ENCODE measurements at regions not wholly inside any gene's neighbourhood (a gene's known extent, or its start where the extent isn't known, plus 50 kb on each side); places are given as distances from the start of the nearest gene placed in this dataset.

DNA sequence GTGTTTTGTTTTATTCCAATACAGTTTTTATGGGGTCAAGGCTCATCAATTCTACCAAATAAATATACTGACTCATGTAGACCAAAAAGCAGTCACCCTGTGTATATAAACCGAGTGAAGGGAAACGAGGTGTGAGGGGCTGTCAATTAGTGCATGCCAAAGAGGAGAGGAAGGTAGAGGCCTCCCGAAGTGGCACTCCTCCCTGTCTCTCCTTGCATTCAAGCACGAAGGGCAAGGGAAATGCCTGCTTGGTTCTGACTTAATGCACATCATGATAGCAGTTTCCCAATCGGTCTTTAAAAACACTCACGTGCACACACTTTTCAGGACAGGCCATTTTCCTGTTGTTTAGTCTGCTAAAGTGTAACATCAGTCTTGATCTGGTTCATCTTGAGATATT, 125.6 kb upstream of the SLCO6A1 start:
- no peaks in the 10 kb centered on the region for H3K9me3 ChIP-seq (ENCODE audit: control insufficient read depth, insufficient read depth, low read length)
- ATAC-seq (ENCODE audit: low read depth) (no peak), DNase-seq (no peak)
- no peak overlapping the region for H3K27ac ChIP-seq (ENCODE audit: insufficient read depth, low read length)
- H4K8ac ChIP-seq (ENCODE audit: low read depth in 2 of 2, low read length in 2 of 2): no peak overlapping the region
- H3K4me3 ChIP-seq (ENCODE audit: insufficient read depth, low read depth, low read length): no peak overlapping the region
- H2AK5ac ChIP-seq (ENCODE audit: low read depth, low read length): no peak overlapping the region
- H3K56ac ChIP-seq (ENCODE audit: extremely low read depth, insufficient read depth, low read length): no peak overlapping the region
- H3K4ac ChIP-seq (ENCODE audit: low read depth, low read length): no peak overlapping the region
- BruUV-seq (replicated peaks): no TSS peak
- ChIA-PET POLR2A (ENCODE audit: unreplicated experiment) (no interaction called here), CTCF (no interaction called here)
- H3K9me1 ChIP-seq (ENCODE audit: insufficient read depth, low read length): no peaks in the 10 kb centered on the region
- no peaks in the 10 kb centered on the region for H4K20me1 ChIP-seq (ENCODE audit: insufficient read depth, low read length)
- no peak overlapping the region for H3K9ac ChIP-seq (ENCODE audit: low read depth, low read length)
- no peak overlapping the region for H3K14ac ChIP-seq (replicated peaks; ENCODE audit: low read depth, low read length)
- no peak for TF ChIP-seq RCOR1 (IDR thresholded peaks at IDR 0.05; ENCODE audit: insufficient replicate concordance, low read length)
- TF ChIP-seq, protein P1, sequence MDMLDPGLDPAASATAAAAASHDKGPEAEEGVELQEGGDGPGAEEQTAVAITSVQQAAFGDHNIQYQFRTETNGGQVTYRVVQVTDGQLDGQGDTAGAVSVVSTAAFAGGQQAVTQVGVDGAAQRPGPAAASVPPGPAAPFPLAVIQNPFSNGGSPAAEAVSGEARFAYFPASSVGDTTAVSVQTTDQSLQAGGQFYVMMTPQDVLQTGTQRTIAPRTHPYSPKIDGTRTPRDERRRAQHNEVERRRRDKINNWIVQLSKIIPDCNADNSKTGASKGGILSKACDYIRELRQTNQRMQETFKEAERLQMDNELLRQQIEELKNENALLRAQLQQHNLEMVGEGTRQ (IDR thresholded peaks at IDR 0.05; ENCODE audit: low read depth, low read length): no peak
- TF ChIP-seq MXI1 (IDR thresholded peaks at IDR 0.05; ENCODE audit: borderline replicate concordance, low read depth, low read length): no peak
- TF ChIP-seq CEBPB (IDR thresholded peaks at IDR 0.05; ENCODE audit: low read depth, low read length): no peak
- no peak for TF ChIP-seq POLR2A (IDR thresholded peaks at IDR 0.05; ENCODE audit: low read depth, low read length)
- no peak for TF ChIP-seq RAD21 (IDR thresholded peaks at IDR 0.05; ENCODE audit: low read length)
- no peak for TF ChIP-seq NFE2L2 (IDR thresholded peaks at IDR 0.05; ENCODE audit: low read depth, low read length)
- no peak for TF ChIP-seq RFX5 (IDR thresholded peaks at IDR 0.05; ENCODE audit: low read depth, low read length)
- TF ChIP-seq CHD1 (IDR thresholded peaks at IDR 0.05; ENCODE audit: low read depth, low read length): no peak
- no peak for TF ChIP-seq MAZ (IDR thresholded peaks at IDR 0.05; ENCODE audit: borderline replicate concordance, low read depth, low read length)
- TF ChIP-seq FOS (IDR thresholded peaks at IDR 0.05; ENCODE audit: low read depth, low read length): no peak
- TF ChIP-seq, protein P2, sequence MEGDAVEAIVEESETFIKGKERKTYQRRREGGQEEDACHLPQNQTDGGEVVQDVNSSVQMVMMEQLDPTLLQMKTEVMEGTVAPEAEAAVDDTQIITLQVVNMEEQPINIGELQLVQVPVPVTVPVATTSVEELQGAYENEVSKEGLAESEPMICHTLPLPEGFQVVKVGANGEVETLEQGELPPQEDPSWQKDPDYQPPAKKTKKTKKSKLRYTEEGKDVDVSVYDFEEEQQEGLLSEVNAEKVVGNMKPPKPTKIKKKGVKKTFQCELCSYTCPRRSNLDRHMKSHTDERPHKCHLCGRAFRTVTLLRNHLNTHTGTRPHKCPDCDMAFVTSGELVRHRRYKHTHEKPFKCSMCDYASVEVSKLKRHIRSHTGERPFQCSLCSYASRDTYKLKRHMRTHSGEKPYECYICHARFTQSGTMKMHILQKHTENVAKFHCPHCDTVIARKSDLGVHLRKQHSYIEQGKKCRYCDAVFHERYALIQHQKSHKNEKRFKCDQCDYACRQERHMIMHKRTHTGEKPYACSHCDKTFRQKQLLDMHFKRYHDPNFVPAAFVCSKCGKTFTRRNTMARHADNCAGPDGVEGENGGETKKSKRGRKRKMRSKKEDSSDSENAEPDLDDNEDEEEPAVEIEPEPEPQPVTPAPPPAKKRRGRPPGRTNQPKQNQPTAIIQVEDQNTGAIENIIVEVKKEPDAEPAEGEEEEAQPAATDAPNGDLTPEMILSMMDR (conservative IDR thresholded peaks at IDR 0.05; ENCODE audit: low read depth, low read length): no peak
- no peak for TF ChIP-seq BHLHE40 (IDR thresholded peaks at IDR 0.05; ENCODE audit: low read depth, low read length)
- no peak for TF ChIP-seq SMC3 (IDR thresholded peaks at IDR 0.05; ENCODE audit: low read depth, low read length)
- TF ChIP-seq MAFK (IDR thresholded peaks at IDR 0.05; ENCODE audit: low read depth, low read length): no peak
- TF ChIP-seq, protein P3, sequence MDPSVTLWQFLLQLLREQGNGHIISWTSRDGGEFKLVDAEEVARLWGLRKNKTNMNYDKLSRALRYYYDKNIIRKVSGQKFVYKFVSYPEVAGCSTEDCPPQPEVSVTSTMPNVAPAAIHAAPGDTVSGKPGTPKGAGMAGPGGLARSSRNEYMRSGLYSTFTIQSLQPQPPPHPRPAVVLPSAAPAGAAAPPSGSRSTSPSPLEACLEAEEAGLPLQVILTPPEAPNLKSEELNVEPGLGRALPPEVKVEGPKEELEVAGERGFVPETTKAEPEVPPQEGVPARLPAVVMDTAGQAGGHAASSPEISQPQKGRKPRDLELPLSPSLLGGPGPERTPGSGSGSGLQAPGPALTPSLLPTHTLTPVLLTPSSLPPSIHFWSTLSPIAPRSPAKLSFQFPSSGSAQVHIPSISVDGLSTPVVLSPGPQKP (IDR thresholded peaks at IDR 0.05; ENCODE audit: borderline replicate concordance, low read depth, low read length): no peak
- H3K4me1 ChIP-seq (ENCODE audit: control insufficient read depth, insufficient read depth, low read length): peaks cover 5% of the 10 kb centered on the region; the same call in 1 of the 2 replicates
- no peaks in the 10 kb centered on the region for H3K79me1 ChIP-seq (ENCODE audit: low read depth in 1 of 2, low read length in 2 of 2)
- WGBS, 2 experiments (ENCODE audit: extremely low coverage in 2 of 2, insufficient read length in 1 of 2): no CpG with 5 or more reads among the region's 6 CpGs
- dilution Hi-C loops (cut with HindIII; ENCODE audit: low sequenced_read_pairs, unreplicated experiment): no loop called here
- no peak overlapping the region for H3K4me2 ChIP-seq (ENCODE audit: low read depth, low read length)
- H2AK9ac ChIP-seq (replicated peaks; ENCODE audit: low read depth, low read length, poor library complexity): no peak overlapping the region
- H2AFZ ChIP-seq (replicated peaks; ENCODE audit: low read length, poor library complexity): no peak overlapping the region
- H3K36me3 ChIP-seq (ENCODE audit: control insufficient read depth, insufficient read depth, low read length): no peaks in the 10 kb centered on the region
- no peak overlapping the region for H2BK120ac ChIP-seq (ENCODE audit: low read depth, low read length)
- H3K27me3 ChIP-seq (ENCODE audit: control insufficient read depth, insufficient read depth, low read length): no peaks in the 10 kb centered on the region
- no peak overlapping the region for H3K23ac ChIP-seq (ENCODE audit: low read depth, low read length)
- H3K18ac ChIP-seq (ENCODE audit: low read depth, low read length): no peak overlapping the region
- in situ Hi-C loops (cut with MboI; ENCODE audit: low sequenced_read_pairs): no loop called here
- H2BK20ac ChIP-seq (ENCODE audit: low read depth, low read length): no peak overlapping the region
- intact Hi-C loops (cut with micrococcal nuclease): no loop called here
- no peak overlapping the region for H2BK5ac ChIP-seq (ENCODE audit: low read depth, low read length, poor library complexity, severe bottlenecking)
- H4K5ac ChIP-seq (ENCODE audit: low read depth, low read length): no peak overlapping the region
- H4K91ac ChIP-seq (ENCODE audit: insufficient read depth, low read depth, low read length): no peak overlapping the region
- no peak overlapping the region for H2BK15ac ChIP-seq (ENCODE audit: low read depth, low read length)

Measured in IMR-90 (cell line).